ENCODE measurements at regions not wholly inside any gene's neighbourhood (a gene's known extent, or its start where the extent isn't known, plus 50 kb on each side); places are given as distances from the start of the nearest gene placed in this dataset.

DNA sequence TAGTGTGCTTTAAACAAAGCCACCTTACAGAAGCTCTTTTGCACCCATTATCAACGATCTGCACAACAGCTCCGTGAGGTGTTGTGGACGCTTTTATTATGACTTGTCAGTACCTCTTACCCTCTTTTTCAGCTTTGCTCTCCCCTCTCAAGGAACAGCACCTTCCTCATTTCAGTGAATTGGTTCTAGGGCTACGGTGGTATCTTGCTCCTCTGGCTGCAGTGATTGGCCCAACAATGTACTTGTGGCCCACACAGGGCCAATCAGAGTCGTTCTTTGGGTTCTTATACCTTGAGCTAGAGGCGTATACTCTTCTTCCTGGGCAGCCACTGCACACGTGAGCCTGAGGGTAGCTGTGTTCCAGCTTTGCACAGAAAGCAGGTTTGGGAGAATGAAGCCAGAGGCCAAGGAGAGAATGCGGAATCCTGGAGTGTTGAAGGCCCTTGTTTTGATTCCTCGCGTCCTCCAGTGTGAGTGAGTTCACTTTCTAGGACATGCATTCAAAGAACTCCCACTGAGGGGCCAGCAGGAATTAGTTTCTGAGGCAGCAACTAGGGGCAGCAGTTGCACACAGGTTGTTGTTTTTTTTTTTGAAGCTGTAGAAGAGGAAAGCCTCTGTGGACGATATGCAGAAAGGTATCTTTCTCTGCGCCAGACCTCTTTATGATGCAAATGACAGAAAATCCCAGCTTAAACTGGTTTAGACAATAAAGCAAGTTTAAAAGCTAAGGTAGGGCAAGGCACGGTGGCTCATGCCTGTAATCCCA lies 49.8 kb upstream of the PDZD8 start:
- no peaks in the 10 kb centered on the region for H3K36me3 Mint-ChIP-seq
- TF ChIP-seq, protein P1, sequence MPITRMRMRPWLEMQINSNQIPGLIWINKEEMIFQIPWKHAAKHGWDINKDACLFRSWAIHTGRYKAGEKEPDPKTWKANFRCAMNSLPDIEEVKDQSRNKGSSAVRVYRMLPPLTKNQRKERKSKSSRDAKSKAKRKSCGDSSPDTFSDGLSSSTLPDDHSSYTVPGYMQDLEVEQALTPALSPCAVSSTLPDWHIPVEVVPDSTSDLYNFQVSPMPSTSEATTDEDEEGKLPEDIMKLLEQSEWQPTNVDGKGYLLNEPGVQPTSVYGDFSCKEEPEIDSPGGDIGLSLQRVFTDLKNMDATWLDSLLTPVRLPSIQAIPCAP (CRISPR knock-in tag; IDR thresholded peaks at IDR 0.05): no peak
- TF ChIP-seq, protein P2, sequence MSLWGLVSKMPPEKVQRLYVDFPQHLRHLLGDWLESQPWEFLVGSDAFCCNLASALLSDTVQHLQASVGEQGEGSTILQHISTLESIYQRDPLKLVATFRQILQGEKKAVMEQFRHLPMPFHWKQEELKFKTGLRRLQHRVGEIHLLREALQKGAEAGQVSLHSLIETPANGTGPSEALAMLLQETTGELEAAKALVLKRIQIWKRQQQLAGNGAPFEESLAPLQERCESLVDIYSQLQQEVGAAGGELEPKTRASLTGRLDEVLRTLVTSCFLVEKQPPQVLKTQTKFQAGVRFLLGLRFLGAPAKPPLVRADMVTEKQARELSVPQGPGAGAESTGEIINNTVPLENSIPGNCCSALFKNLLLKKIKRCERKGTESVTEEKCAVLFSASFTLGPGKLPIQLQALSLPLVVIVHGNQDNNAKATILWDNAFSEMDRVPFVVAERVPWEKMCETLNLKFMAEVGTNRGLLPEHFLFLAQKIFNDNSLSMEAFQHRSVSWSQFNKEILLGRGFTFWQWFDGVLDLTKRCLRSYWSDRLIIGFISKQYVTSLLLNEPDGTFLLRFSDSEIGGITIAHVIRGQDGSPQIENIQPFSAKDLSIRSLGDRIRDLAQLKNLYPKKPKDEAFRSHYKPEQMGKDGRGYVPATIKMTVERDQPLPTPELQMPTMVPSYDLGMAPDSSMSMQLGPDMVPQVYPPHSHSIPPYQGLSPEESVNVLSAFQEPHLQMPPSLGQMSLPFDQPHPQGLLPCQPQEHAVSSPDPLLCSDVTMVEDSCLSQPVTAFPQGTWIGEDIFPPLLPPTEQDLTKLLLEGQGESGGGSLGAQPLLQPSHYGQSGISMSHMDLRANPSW (CRISPR knock-in tag; conservative IDR thresholded peaks at IDR 0.05; ENCODE audit: low read depth): no peak
- TF ChIP-seq USF2 (CRISPR knock-in tag; IDR thresholded peaks at IDR 0.05): peak; percentile 46; the same call in 1 of the 2 replicates
- TF ChIP-seq, protein P3, sequence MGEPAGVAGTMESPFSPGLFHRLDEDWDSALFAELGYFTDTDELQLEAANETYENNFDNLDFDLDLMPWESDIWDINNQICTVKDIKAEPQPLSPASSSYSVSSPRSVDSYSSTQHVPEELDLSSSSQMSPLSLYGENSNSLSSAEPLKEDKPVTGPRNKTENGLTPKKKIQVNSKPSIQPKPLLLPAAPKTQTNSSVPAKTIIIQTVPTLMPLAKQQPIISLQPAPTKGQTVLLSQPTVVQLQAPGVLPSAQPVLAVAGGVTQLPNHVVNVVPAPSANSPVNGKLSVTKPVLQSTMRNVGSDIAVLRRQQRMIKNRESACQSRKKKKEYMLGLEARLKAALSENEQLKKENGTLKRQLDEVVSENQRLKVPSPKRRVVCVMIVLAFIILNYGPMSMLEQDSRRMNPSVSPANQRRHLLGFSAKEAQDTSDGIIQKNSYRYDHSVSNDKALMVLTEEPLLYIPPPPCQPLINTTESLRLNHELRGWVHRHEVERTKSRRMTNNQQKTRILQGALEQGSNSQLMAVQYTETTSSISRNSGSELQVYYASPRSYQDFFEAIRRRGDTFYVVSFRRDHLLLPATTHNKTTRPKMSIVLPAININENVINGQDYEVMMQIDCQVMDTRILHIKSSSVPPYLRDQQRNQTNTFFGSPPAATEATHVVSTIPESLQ (CRISPR knock-in tag; IDR thresholded peaks at IDR 0.05): no peak
- 0 out of 2 replicates have a peak, but pooled peaks have one; percentile 46 for TF ChIP-seq FOXK1 (CRISPR knock-in tag; IDR thresholded peaks at IDR 0.05)
- DNase-seq (ENCODE audit: low spot score) (peak; percentile 24), ATAC-seq (peak; percentile 84)
- peaks cover 14% of the 10 kb centered on the region for H3K27me3 Mint-ChIP-seq (ENCODE audit: low read depth)
- H3K4me1 Mint-ChIP-seq: peaks cover 39% of the 10 kb centered on the region
- ChIA-PET CTCF (interaction anchor here (0.6 to 1.8 kb wide), 12 partner anchors 9 to 208 kb away, joined by 3 to 36 read pairs (median 3); no protein-coding TSS in a partner anchor), POLR2A (interaction anchor here (0.5 to 1.9 kb wide), 4 partner anchors 18 to 435 kb away, joined by 3 to 7 read pairs (median 4); no protein-coding TSS in a partner anchor)
- peak overlapping the region; percentile 84 for H3K27ac Mint-ChIP-seq
- no peak overlapping the region for H3K4me3 Mint-ChIP-seq
- H3K9me3 Mint-ChIP-seq: no peaks in the 10 kb centered on the region
